ENCODE measurements at regions not wholly inside any gene's neighbourhood (a gene's known extent, or its start where the extent isn't known, plus 50 kb on each side); places are given as distances from the start of the nearest gene placed in this dataset.
"Not testable (repeated sequence)": the region's sequence is repeated elsewhere in the genome, so short reads cannot be mapped to it uniquely, and the experiment has no call there.

DNA sequence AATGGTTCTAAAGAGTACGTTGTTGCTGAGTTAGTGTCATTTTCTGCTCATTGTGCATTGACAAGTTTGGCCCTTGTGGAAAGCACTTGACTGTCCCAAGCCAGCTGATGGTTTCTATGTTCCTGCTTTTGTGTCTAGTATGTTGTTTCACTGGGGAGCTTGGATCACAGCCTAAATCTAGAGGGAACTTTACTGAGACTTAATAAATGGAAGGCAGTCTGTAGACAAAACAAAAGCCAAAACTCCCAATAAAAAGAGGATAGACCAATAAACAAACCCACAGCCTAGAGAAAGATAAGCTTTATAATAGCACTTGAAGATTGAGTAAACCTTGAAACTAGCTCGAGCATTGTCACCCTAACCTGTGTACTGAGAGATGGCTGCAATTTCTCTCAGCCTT lies 196.8 kb downstream of the ADRA2A start:
- DNase-seq = no peak

DNA sequence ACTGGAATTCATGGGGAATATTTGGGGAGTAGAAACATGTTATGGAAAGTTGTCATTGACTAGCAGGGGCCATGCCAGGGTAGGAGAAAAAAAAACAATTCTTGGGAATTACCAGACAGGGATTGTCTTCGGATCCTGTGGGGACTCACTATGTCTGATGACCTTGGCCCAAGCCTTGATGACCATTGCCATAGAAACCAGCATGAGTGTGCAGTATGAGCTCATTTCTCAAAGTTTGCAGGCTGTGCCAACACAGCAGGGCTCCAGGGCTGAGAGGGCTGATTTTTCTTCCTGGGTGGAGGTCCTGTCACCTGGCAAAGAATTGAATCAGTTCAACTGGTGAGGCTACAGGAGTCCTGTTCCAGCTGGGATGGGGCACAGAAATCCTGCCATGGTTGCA lies 198.3 kb downstream of the ADRA2A start:
- no peak for DNase-seq

GRCh38 chr10:111277661-111278060 lies 200.8 kb downstream of the ADRA2A start:
- no peak for DNase-seq

DNA sequence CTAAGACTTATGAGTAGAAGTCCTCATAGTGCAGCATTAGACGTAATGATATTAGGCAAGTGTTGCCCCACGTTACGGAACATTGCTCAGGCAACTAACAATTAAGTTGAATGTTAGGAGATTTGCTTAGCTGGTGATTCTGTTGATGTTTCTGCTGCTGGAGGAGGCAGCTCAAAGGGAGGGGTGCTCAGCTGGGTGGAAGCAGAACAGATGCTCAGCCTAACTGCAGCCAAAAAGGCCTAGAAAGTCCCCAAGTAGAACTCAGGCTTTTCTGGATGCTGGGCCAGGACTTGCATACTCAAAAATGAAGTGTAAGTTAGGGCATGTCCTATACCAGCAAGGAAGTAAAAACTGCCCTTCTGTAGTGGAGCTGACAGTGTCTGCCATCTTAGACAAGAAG lies 201.4 kb downstream of the ADRA2A start:
- DNase-seq = no peak

GRCh38 chr10:111281516-111281915 lies 204.7 kb downstream of the ADRA2A start:
- no peak for DNase-seq

DNA sequence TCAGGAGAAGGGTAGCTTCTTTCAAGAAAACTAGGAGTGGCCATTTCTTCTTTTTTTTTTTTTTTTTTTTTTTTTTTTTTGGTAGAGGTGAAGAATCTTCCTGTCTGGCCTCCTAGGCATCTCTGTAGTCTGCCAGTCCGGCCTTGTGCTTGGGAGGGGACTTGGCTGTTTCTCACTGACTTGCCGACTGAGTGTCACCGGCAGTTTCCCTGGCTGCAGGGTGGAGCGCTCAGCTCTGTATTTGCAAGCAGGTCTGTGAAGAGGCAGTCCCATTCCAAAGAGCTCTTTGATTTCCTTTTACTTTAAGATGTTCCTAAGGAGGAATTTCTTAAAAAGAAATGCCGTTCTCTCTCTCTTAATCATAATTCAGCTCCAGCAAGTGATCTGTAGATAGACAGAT lies 212.6 kb downstream of the ADRA2A start:
- DNase-seq = no peak

GRCh38 chr10:111290649-111291048 lies 213.8 kb downstream of the ADRA2A start:
- no peak for DNase-seq

DNA sequence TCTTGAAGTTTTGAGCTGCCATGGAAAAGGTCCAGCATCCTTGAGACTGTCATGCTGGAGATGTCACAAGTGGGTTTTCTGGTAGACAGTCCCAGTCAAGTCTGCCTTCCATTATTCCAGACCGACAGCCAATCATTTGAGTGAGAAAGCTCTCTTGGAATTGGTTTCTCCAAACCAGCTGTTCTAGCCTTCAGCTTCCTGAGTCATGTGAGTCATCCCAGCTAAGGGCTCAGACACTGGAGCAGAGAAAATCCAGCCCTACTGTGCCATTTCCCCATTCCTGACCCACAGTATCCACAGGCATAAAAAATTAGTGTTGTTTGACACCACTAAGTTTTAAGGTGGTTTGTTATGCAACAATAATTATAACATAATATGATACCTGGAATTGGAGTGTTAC lies 219.0 kb downstream of the ADRA2A start:
- DNase-seq = no peak

GRCh38 chr10:111297351-111297848 lies 220.6 kb downstream of the ADRA2A start:
- DNase-seq = no peak

DNA sequence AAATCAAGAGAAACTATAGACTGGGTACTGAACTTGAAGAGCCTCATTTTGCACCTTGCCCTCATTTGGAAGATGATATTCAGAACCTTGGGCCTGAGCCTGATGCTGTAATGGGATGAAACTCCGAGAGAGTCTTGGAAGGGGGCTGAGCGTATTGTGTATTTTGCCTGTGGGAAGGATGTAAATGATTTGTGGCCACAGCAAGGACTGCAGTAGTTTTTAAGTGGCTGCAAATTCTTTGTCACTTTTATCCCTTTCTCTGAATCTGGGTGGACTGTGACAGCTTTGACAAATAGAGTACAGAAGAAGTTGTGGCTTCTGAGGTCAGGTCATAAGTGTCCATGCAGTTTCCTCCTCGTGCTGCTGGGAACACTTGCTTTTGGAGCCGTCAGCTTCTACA lies 221.2 kb downstream of the ADRA2A start:
- DNase-seq = no peak

GRCh38 chr10:111299037-111299436 lies 222.2 kb downstream of the ADRA2A start:
- DNase-seq = no peak

DNA sequence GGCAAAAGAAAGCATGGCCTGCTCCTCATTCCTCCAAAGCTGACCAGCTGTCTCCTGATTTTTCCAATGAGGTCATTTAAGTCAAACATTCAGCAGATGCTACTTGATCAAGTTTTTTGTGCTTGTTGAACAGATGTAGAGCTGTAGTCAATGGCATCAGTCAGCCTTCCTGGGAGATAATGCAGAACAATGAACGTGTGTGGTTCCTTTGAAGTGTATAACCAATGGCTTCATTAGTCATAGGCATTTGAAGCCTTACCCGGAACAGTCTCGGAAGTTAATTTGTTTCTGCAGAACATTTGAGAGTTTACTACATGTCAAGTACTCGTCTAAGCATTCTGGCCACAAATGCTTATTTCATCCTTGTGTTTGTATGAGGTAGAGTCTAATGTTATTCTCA lies 227.1 kb downstream of the ADRA2A start:
- DNase-seq = no peak

DNA sequence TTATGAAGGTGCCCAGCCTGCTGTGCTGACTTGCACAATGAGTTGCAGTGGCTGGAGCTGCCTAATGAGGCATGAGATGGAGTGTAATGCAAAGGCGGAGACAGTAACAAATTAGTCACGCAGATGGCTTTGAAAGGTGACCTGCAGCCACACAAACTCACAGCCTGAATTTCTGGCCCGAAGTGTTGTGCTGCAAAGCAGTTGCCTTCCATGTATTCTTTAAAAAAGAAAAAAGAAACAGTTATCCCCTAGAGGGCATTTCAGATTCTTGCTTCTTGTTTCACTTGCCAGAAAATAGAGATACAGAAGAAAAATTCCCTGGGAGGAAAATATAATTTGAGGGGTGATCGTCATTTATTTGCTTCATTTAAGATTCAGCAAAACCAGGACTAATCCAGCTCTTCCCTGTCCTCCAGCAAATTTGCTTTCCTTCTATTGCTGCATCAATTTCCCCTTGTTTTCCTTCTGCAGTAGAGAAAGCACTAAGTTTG lies 239.9 kb downstream of the ADRA2A start:
- no peak for DNase-seq

- no peak for DNase-seq
These were observed 243.0 kb downstream of the ADRA2A start for GRCh38 chr10:111319866-111320265.

DNA sequence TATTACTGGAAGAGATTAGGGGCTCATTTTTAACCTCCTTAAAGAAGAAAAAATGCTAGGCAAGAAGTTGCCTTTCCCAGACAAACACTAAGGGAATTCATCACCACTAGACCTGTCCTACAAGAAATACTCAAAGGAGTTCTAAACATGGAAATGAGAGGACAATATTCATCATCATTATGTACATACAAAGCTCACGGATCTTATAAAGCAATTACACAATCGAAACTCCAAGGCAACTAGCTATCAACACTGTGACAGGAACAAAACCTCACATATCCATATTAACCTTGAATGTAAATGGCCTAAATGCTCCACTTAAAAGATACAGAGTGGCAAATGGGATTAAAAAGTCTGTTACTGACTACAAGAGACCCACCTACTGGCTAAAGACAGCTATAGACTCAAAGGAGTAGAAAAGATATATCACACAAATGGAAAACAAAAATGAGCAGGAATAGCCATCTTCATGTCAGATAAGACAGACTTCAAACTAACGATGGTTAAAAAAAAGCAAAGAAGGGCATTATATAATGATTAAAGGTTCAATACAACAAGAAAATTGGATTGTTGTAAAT lies 246.6 kb downstream of the ADRA2A start:
- no peak for DNase-seq

DNA sequence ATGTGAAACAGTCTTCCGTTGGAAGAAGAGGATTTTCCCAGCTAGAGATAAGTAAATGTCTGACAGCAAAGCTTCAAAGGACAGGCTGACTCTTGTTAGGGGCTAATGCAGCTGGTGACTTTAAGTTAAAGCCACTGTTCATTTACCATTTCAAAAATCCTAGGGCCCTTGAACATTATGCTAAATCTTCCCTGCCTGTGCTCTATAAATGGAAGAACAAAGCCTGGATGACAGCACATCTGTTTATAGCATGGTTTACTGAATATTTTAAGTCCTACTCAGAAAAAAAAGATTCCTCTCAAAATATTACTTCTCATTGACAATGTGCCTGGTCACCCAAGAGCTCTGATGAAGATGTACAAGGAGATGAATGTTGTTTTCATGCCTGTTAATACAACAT lies 255.3 kb downstream of the ADRA2A start:
- DNase-seq = not testable (repeated sequence)

DNA sequence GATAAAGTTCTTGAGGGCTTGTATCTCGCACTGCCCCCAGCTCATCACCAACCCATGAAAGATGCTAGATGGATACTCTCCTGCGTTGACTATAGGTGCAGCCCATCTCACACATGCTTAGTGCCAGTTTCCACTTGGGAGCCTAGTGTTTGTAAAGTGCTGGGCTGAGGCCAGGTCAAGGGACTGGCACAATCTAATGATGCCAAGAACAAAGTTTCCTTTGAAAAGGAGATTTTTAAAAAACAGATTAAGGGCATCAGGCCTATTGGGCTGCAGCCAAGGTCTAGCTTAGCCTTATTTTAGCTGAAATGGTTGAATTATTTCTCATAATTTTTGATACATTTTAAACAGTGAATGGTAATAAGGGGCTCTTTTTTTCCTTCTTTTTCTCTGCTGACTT lies 259.0 kb downstream of the ADRA2A start:
- DNase-seq = no peak

GRCh38 chr10:111338035-111338434 lies 261.2 kb downstream of the ADRA2A start:
- DNase-seq = no peak

- peak; percentile 4 for DNase-seq
These were observed 262.0 kb downstream of the ADRA2A start for GRCh38 chr10:111338805-111339204.

DNA sequence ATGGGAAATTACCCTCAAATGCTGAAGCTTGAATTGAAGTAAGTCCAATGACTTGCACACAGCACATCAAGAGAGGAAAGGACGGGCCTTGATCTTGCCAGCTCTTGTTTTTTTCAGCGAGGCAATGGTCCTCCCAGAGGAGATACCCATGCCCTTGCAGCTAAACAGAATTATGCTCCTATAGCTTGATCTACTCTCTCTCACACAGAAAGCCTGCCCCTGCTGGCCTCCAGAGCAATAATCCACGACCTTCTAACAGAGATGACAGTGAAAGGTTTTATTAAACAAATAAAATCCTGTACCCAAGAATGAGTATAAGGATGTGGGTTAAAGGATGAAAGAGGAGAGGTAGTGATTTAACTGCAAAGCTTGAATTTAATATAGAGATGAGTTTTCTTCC lies 268.0 kb downstream of the ADRA2A start:
- no peak for DNase-seq

DNA sequence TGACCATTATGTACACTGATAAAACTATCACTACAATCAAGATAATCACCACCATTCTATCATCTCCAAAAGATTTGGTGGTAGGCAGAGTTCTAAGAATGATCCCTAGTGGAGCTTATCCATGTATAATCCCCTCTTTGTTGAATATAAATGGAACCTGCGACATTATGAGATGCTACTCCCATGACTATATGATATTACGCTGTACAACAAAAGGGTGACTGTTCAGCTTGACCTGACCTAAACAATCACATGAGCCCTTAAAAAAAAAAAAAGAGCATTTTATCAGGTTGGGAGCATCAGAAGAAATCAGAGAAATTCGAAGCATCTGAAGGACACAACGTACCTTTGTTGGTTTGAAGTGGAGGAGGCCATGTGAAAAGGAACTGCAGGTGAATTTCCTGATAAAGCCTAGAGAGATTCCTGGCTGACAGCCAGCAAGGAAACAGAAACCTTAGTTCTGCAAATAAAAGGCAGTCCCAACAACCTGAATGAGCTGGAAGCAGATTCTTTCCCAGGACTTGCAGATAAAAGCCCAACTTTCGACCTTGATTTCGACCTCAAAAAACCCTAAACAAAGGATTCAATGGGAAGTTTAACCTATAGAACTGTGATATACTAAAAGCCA lies 270.7 kb downstream of the ADRA2A start:
- no peak for DNase-seq

DNA sequence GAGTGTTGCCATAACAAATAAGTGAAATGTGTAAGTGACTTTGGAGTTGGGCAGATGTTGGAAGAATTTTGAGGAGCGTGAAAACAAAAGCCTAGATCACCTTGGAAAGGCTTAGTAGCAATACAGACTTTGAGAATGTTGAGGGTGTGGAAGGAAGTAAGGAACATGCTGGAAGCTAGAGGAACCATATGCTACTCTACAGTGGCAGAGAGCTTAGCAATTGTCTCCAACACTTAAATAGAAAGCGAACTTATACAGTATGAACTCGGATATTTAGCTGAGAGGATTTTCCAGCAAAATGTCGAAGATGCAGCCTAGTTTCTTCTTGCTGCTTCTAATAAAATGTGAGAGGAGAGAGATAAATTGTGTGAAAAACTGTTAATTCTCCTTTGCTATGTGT lies 271.2 kb downstream of the ADRA2A start:
- DNase-seq = no peak

DNA sequence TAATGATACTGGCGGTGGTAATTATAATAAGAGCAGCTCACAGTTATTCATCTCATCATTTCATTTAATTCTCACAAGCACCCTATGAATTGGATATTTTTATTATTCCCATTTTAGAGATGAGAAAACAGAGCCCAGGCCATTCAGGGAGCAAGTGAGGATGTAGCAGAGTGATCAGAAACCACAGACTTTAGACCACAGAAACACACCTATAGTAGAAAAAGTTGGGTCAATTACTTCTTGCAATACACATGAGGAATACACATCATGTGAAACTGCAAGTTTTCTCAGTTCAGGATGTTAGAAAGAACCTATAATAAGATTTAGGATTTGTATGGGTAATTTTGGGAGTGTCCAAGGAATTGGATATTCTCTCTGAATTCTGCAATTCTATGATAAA lies 278.0 kb downstream of the ADRA2A start:
- DNase-seq = no peak

DNA sequence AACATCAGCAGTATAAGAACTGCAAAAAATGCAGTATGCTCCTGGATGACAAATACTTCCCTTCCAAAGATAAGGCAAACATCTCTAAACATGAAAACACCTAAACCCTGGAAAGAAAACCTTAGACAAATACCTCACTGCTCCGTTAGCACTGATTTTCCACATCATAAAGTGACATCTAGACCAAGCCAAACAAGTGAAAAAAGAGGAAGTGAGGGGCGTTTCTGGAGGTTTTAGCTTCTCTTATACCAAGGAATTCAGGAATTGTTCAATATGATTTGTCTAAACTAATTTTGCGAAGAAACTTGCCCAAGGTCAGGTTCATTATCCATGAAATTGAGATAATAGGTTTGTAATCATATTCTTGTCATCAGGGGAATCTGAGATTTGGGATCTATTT lies 279.7 kb downstream of the ADRA2A start:
- DNase-seq = no peak

GRCh38 chr10:111357859-111358258 lies 281.0 kb downstream of the ADRA2A start:
- no peak for DNase-seq
